ENCODE measurements at regions not wholly inside any gene's neighbourhood (a gene's known extent, or its start where the extent isn't known, plus 50 kb on each side); places are given as distances from the start of the nearest gene placed in this dataset.

DNA sequence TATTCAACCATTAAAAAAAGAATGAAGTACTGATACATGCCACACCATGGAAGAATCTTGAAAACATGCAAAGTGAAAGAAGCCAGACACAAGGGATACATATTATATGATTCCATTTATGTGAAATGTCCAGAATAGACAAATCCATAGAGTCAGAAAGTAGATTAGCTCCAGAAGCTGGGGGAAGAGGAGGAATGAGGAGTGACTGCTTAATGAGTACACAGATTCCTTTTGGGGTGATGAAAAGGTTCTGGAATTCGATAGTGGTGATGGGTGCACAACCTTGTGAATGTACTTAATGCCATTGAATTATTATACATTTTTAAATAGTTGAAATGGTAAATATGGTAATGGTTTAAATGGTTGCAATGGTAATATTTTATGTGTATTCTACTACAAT lies 90.6 kb upstream of the SPATA12 start:
- Histone ChIP-seq H3K27ac (no peak overlapping the region), H3K36me3 (no peaks in the 10 kb centered on the region), H3K9me3 (no peaks in the 10 kb centered on the region), H3K27me3 (replicated peaks; ENCODE audit: insufficient read depth) (no peaks in the 10 kb centered on the region), H3K4me1 (replicated peaks) (no peaks in the 10 kb centered on the region), H3K4me3 (no peak overlapping the region)
- no peak for DNase-seq (ENCODE audit: low spot score)
- intact Hi-C loops (cut with DNase I) = no loop called here
- WGBS = 67% methylated on average over 1 of the region's 1 CpG
- TF ChIP-seq POLR2A (IDR thresholded peaks at IDR 0.05) = no peak
- TF ChIP-seq POLR2AphosphoS5 (IDR thresholded peaks at IDR 0.05) = no peak
- no peak for TF ChIP-seq CTCF (IDR thresholded peaks at IDR 0.05)

DNA sequence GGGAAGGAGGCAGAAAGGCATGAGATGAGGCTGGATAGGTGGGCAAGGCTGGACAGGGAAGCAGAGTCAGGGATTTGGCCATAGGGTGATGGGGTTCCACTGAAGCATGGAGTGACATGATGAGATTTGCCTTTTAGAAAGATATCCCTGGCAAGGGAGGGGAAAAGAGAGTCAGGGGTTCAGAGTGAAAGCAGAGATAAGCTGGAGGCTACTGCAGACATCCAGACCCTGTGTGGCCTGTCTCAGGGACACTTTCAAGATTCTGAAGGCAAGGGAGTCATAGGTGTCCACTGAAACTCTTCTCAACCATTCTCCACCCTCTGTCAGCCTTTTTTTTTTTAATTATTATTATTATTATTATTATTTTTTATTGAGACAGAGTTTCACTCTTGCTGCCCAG lies 94.0 kb upstream of the SPATA12 start:
- TF ChIP-seq POLR2A (IDR thresholded peaks at IDR 0.05) = no peak
- no peak for TF ChIP-seq POLR2AphosphoS5 (IDR thresholded peaks at IDR 0.05)
- no peak for TF ChIP-seq CTCF (IDR thresholded peaks at IDR 0.05)
- Histone ChIP-seq H3K9me3 (no peaks in the 10 kb centered on the region), H3K27ac (no peak overlapping the region), H3K4me1 (replicated peaks) (no peaks in the 10 kb centered on the region), H3K27me3 (replicated peaks; ENCODE audit: insufficient read depth) (no peaks in the 10 kb centered on the region), H3K36me3 (no peaks in the 10 kb centered on the region), H3K4me3 (no peak overlapping the region)
- no peak for DNase-seq (ENCODE audit: low spot score)
- intact Hi-C loops (cut with DNase I) = no loop called here

- no peak for TF ChIP-seq POLR2A (IDR thresholded peaks at IDR 0.05)
- TF ChIP-seq CTCF (IDR thresholded peaks at IDR 0.05) = no peak
- TF ChIP-seq POLR2AphosphoS5 (IDR thresholded peaks at IDR 0.05) = no peak
- H3K4me3 ChIP-seq = no peak overlapping the region
- no peaks in the 10 kb centered on the region for H3K27me3 ChIP-seq (replicated peaks; ENCODE audit: insufficient read depth)
- 100% methylated on average over 1 of the region's 1 CpG for WGBS
- H3K9me3 ChIP-seq = no peaks in the 10 kb centered on the region
- H3K27ac ChIP-seq = no peak overlapping the region
- no peak for DNase-seq (ENCODE audit: low spot score)
- intact Hi-C loops (cut with DNase I) = no loop called here
- H3K4me1 ChIP-seq (replicated peaks) = no peaks in the 10 kb centered on the region
- no peaks in the 10 kb centered on the region for H3K36me3 ChIP-seq
Observed at GRCh38 chr3:56966104-56966503, 94.4 kb upstream of the SPATA12 start.

- Histone ChIP-seq H3K4me3 (no peak overlapping the region), H3K27ac (no peak overlapping the region), H3K27me3 (replicated peaks; ENCODE audit: insufficient read depth) (no peaks in the 10 kb centered on the region), H3K4me1 (replicated peaks) (no peaks in the 10 kb centered on the region), H3K36me3 (no peaks in the 10 kb centered on the region), H3K9me3 (no peaks in the 10 kb centered on the region)
- intact Hi-C loops (cut with DNase I) = no loop called here
- WGBS = 100% methylated on average over 2 of the region's 2 CpGs
- no peak for TF ChIP-seq CTCF (IDR thresholded peaks at IDR 0.05)
- TF ChIP-seq POLR2AphosphoS5 (IDR thresholded peaks at IDR 0.05) = no peak
- no peak for TF ChIP-seq POLR2A (IDR thresholded peaks at IDR 0.05)
- no peak for DNase-seq (ENCODE audit: low spot score)
Observed at GRCh38 chr3:56962922-56963321, 97.5 kb upstream of the SPATA12 start.

DNA sequence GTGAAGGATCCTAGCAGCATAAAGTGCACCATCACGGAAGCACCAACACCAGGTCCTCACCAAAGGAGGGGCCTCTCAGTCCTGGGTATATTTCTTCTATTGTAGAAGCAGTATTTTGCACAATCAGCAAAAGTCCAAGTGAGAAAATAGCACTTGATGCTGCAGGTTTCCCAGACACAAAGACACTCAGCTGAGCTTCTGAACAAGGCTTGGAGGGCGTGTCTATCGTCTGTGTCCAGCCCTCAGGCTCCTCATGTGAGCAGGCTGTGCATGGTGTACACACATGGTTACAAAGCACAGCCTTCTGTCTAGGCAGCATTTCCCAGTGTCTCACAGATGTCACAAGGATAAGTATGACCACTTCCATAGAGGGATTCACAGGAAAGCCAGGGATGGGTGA lies 98.3 kb upstream of the SPATA12 start:
- no peaks in the 10 kb centered on the region for H3K9me3 ChIP-seq
- TF ChIP-seq POLR2A (IDR thresholded peaks at IDR 0.05) = no peak
- no peak for TF ChIP-seq CTCF (IDR thresholded peaks at IDR 0.05)
- no peak for TF ChIP-seq POLR2AphosphoS5 (IDR thresholded peaks at IDR 0.05)
- H3K4me1 ChIP-seq (replicated peaks) = no peaks in the 10 kb centered on the region
- H3K36me3 ChIP-seq = no peaks in the 10 kb centered on the region
- no peak overlapping the region for H3K4me3 ChIP-seq
- intact Hi-C loops (cut with DNase I) = no loop called here
- no peak overlapping the region for H3K27ac ChIP-seq
- no peak for DNase-seq (ENCODE audit: low spot score)
- 73% methylated on average over 3 of the region's 3 CpGs for WGBS
- no peaks in the 10 kb centered on the region for H3K27me3 ChIP-seq (replicated peaks; ENCODE audit: insufficient read depth)

Data from prostate gland (tissue), 2 donors.